ENCODE measurements at regions not wholly inside any gene's neighbourhood (a gene's known extent, or its start where the extent isn't known, plus 50 kb on each side); places are given as distances from the start of the nearest gene placed in this dataset.

- no peak for DNase-seq
These were observed 261.2 kb downstream of the HIVEP2 start for GRCh38 chr6:142683714-142684141.

DNA sequence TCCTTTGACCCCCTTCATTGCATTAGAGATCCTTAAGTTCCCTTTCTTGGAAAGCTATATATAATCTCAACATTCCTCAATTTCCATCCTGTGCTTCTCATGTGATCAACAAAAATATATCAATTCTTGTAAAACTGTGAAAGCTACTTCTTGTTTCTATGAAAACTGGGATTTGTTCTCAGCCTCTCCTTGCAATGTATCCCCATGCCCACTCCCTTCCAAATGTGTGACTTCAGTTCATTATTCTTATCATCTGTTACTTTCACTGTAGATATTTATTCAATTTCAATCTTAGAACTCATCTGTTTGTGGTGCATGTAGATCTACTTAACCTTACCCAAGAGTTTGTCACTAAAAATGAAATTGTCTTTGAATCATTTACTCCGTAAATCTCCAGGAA, 260.6 kb downstream of the HIVEP2 start:
- no peak for DNase-seq

- DNase-seq: no peak
These were observed 259.0 kb downstream of the HIVEP2 start for GRCh38 chr6:142685852-142686506.

GRCh38 chr6:142686507-142686887, 258.5 kb downstream of the HIVEP2 start:
- no peak for DNase-seq

DNA sequence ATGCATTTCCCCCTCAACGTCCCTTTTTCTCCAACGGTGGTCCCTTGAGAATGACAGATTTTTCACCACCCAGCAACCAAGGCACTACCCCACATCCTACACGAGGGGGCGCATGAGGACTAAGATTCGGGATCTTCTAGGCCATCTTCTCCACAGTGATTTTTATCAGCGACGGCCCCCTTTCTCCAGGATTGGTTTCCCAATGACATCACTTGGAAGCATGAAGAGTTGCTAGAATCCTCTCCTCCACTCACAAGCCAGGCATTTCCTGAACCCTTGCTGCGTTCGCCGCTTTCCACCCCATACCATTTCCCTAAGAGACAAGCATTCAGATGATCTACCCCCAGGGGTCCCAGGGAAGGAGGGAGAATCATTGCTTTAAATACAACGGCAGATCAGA, 252.0 kb downstream of the HIVEP2 start:
- DNase-seq: peak; percentile 37 to 44

GRCh38 chr6:142693441-142693840, 251.5 kb downstream of the HIVEP2 start:
- no peak for DNase-seq

DNA sequence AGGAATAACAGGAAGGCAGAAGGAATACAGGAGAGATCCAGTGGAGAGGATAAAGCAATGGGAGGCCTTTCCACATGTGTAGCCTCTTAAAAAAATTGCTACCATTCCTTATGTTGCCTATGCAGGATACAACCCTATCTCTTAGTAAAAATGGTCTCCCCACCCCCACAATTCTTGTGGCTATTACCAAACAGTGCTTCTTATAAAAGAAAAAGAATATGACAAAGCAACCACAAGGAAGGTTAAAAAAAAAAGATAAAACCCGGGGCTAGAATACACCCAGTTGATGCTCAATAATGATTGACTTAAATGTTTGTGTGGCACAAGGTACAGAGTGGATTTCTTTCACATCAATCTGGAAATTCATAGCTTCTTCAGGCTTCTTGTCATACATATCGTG, 250.9 kb downstream of the HIVEP2 start:
- DNase-seq: no peak

- no peak for DNase-seq
These were observed 250.0 kb downstream of the HIVEP2 start for GRCh38 chr6:142695016-142695415.

- DNase-seq: peak in 1 of 2 experiments; percentile 35
These were observed 248.6 kb downstream of the HIVEP2 start for GRCh38 chr6:142696123-142697000.

DNA sequence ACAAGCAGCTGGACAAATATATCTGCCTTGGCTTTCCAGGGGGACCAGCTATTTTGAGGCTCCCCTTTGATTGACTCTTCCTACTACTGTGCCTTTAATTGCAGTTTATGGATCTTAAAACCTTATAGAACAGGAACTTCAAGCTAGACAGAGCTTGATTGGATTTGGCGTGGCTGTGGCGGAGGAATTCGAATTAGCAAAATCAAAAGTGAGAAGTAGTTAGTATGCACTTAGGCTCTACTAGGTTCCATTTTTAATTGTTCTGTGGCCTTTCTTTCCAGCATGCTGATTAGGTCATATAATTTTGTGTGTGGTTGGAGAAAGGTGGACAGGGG, 248.0 kb downstream of the HIVEP2 start:
- DNase-seq: no peak

GRCh38 chr6:142697922-142698321, 247.1 kb downstream of the HIVEP2 start:
- no peak for DNase-seq

GRCh38 chr6:142698751-142699150, 246.2 kb downstream of the HIVEP2 start:
- no peak for DNase-seq

DNA sequence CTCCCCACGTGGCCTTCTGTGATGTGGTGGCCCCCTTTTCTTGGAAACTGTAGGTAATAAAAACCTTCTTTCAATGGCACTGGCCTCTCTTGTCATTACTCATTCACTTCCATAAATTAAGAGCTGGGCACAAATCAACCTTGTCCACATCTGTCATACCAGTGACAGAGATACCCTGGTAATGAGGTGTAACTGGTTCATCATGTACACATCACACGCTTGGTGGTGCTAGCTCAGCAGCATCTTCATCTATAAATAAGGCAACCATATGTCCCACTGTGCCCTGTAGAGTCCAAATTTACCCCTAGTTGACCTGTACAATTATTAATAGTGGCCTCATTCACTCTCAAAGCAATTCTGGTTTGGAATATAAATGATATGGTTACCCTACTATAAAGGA, 245.6 kb downstream of the HIVEP2 start:
- DNase-seq: no peak

DNA sequence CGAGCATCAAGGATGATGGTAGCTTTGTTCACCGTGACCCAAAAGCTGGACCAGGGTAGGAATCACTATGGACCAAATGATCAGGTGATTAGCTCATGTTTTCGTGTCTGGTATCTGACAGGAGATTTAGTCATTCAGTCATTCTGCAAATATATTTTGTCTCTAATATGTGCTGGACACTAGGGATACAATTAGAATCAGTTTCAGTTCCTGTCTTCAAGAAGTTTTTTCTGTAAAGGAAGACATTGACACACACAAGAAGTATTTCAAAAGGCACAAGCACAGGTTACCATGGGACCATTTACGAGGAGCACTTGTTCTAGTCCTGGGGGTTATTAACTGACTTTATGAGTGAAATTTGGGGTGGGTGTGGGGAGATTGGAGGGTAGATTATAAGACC, 244.9 kb downstream of the HIVEP2 start:
- DNase-seq: no peak

DNA sequence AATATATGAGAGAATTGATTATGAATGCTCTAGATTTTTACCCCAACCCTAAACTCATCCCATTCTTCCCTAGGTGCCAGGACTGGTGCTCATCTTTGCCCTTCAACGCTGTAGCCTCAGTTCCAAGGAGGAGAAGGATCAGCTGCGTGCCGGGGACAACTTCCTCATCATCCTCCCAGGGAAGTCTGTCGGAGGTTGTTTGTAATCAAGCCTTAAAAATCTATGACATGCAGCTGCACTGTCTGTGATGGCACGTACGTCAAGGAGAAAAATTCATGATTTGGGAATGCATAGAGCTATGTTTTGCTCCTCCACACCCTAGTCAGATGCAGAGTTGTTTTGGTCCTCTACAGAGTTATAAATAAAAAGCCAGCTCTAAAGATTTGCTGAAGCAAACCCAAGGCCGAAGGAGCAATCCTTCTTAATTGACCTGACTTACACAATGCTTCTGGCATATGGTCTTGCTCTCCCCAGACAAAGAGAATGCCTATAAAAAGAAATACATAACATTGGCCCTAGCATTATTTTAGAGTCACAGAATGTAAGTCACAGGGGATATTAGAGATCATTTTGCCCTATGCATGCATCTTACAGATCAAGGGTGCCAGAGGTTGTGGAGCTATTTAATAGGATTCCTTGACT, 244.2 kb downstream of the HIVEP2 start:
- no peak for DNase-seq
